Subcutaneous abdominal adipose tissue (tissue), 5 donors: ENCODE measurements at regions not wholly inside any gene's neighbourhood (a gene's known extent, or its start where the extent isn't known, plus 50 kb on each side); places are given as distances from the start of the nearest gene placed in this dataset.

Experiments used
- H3K27ac ChIP-seq: one replicate; pipeline ENCODE4 v1.7.0; 2013; ENCODE audit warnings: low read depth, mild to moderate bottlenecking, inconsistent platforms, low read length, moderate library complexity
- H3K27me3 ChIP-seq, 5 donors: one replicate each; pipeline ENCODE4 v1.7.0; 2013; ENCODE audit warnings: low read length in 5 of 5, inconsistent platforms in 1 of 5; ENCODE audit not compliant: control insufficient read depth in 5 of 5, insufficient read depth in 4 of 5
- H3K36me3 ChIP-seq, 5 donors: one replicate each; pipeline ENCODE4 v1.7.0; 2013; ENCODE audit warnings: low read length in 5 of 5; ENCODE audit not compliant: control insufficient read depth in 5 of 5, insufficient read depth in 5 of 5
- H3K4me1 ChIP-seq, 5 donors: one replicate each; pipeline ENCODE4 v1.7.0; 2013; ENCODE audit warnings: low read length in 5 of 5, mild to moderate bottlenecking in 3 of 5, moderate library complexity in 1 of 5; ENCODE audit not compliant: control insufficient read depth in 5 of 5, insufficient read depth in 5 of 5
- H3K4me3 ChIP-seq, 5 donors: one replicate each; pipeline ENCODE4 v1.7.0; 2013; ENCODE audit warnings: low read length in 5 of 5, low read depth in 1 of 5
- H3K9ac ChIP-seq, 5 donors: one replicate each; pipeline ENCODE4 v1.7.0; 2013; ENCODE audit warnings: low read length in 5 of 5, mild to moderate bottlenecking in 4 of 5, moderate library complexity in 3 of 5
- H3K9me3 ChIP-seq, 5 donors: one replicate each; pipeline ENCODE4 v1.7.0; 2013; ENCODE audit warnings: low read length in 5 of 5; ENCODE audit not compliant: control insufficient read depth in 5 of 5
- donor health status: healthy.
- donor health status: healthy.
- donor health status: healthy.
- donor health status: healthy.
- donor health status: healthy.

GRCh38 chr18:2425426-2426317 is 145.6 kb downstream of the METTL4 start:
- H3K27ac ChIP-seq, result no peak overlapping the region
- H3K27me3 ChIP-seq, result peaks cover 0 to 2% (median 0%) of the 10 kb centered on the region in 5 donors
- H3K4me3 ChIP-seq, result no peak overlapping the region
- H3K9me3 ChIP-seq, result peaks cover 3 to 11% (median 7%) of the 10 kb centered on the region in 5 donors
- H3K4me1 ChIP-seq, result no peaks in the 10 kb centered on the region
- H3K36me3 ChIP-seq, result no peaks in the 10 kb centered on the region
- no peak overlapping the region for H3K9ac ChIP-seq

- H3K27ac ChIP-seq, result no peak overlapping the region
- no peak overlapping the region for H3K9ac ChIP-seq
- no peak overlapping the region for H3K4me3 ChIP-seq
- peaks cover 3 to 11% (median 7%) of the 10 kb centered on the region in 5 donors for H3K9me3 ChIP-seq
- H3K36me3 ChIP-seq, result no peaks in the 10 kb centered on the region
- H3K27me3 ChIP-seq, result no peaks in the 10 kb centered on the region
- no peaks in the 10 kb centered on the region for H3K4me1 ChIP-seq
Measured at GRCh38 chr18:2430191-2430590, 141.1 kb downstream of the METTL4 start.

- peaks cover 3 to 11% (median 7%) of the 10 kb centered on the region in 5 donors for H3K9me3 ChIP-seq
- no peaks in the 10 kb centered on the region for H3K4me1 ChIP-seq
- H3K27ac ChIP-seq, result no peak overlapping the region
- H3K9ac ChIP-seq, result no peak overlapping the region
- H3K36me3 ChIP-seq, result no peaks in the 10 kb centered on the region
- no peak overlapping the region for H3K4me3 ChIP-seq
- no peaks in the 10 kb centered on the region for H3K27me3 ChIP-seq
Measured at GRCh38 chr18:2431806-2432205, 139.5 kb downstream of the METTL4 start.

- H3K4me1 ChIP-seq, result no peaks in the 10 kb centered on the region
- H3K9me3 ChIP-seq, result peaks cover 3 to 11% (median 7%) of the 10 kb centered on the region in 5 donors
- H3K36me3 ChIP-seq, result no peaks in the 10 kb centered on the region
- no peaks in the 10 kb centered on the region for H3K27me3 ChIP-seq
- no peak overlapping the region for H3K4me3 ChIP-seq
- H3K9ac ChIP-seq, result no peak overlapping the region
- no peak overlapping the region for H3K27ac ChIP-seq
Measured at GRCh38 chr18:2433366-2433765, 137.9 kb downstream of the METTL4 start.

- no peak overlapping the region for H3K27ac ChIP-seq
Measured at GRCh38 chr18:2441544-2441943, 129.8 kb downstream of the METTL4 start.

GRCh38 chr18:2442006-2442405 is 129.3 kb downstream of the METTL4 start:
- Histone ChIP-seq H3K27me3 (no peaks in the 10 kb centered on the region), H3K27ac (no peak overlapping the region)

More at GRCh38 chr18:2441544-2441943, 129.8 kb downstream of the METTL4 start:
- H3K9me3 ChIP-seq, result peaks cover 0 to 3% (median 0%) of the 10 kb centered on the region in 5 donors
- no peaks in the 10 kb centered on the region for H3K4me1 ChIP-seq
- no peak overlapping the region for H3K9ac ChIP-seq
- no peak overlapping the region for H3K4me3 ChIP-seq
- H3K27me3 ChIP-seq, result no peaks in the 10 kb centered on the region
- H3K36me3 ChIP-seq, result no peaks in the 10 kb centered on the region

GRCh38 chr18:2442726-2443275 is 128.5 kb downstream of the METTL4 start:
- no peak overlapping the region for H3K4me3 ChIP-seq

More at GRCh38 chr18:2442006-2442405, 129.3 kb downstream of the METTL4 start:
- peaks cover 0 to 3% (median 0%) of the 10 kb centered on the region in 5 donors for H3K9me3 ChIP-seq
- H3K9ac ChIP-seq, result no peak overlapping the region
- H3K4me3 ChIP-seq, result no peak overlapping the region
- H3K4me1 ChIP-seq, result no peaks in the 10 kb centered on the region
- H3K36me3 ChIP-seq, result no peaks in the 10 kb centered on the region

GRCh38 chr18:2444201-2444875 is 127.0 kb downstream of the METTL4 start:
- Histone ChIP-seq H3K27me3 (no peaks in the 10 kb centered on the region), H3K4me3 (no peak overlapping the region), H3K9me3 (peaks cover 0 to 3% (median 0%) of the 10 kb centered on the region in 5 donors), H3K9ac (no peak overlapping the region), H3K4me1 (no peaks in the 10 kb centered on the region), H3K27ac (no peak overlapping the region), H3K36me3 (no peaks in the 10 kb centered on the region)

More at GRCh38 chr18:2442726-2443275, 128.5 kb downstream of the METTL4 start:
- no peaks in the 10 kb centered on the region for H3K36me3 ChIP-seq
- H3K9me3 ChIP-seq, result peaks cover 0 to 3% (median 0%) of the 10 kb centered on the region in 5 donors
- H3K4me1 ChIP-seq, result no peaks in the 10 kb centered on the region
- no peak overlapping the region for H3K27ac ChIP-seq
- no peaks in the 10 kb centered on the region for H3K27me3 ChIP-seq
- no peak overlapping the region for H3K9ac ChIP-seq

GRCh38 chr18:2448565-2449151 is 122.6 kb downstream of the METTL4 start:
- Histone ChIP-seq H3K9me3 (no peaks in the 10 kb centered on the region), H3K36me3 (no peaks in the 10 kb centered on the region), H3K4me3 (no peak overlapping the region), H3K27ac (no peak overlapping the region), H3K4me1 (no peaks in the 10 kb centered on the region), H3K27me3 (no peaks in the 10 kb centered on the region), H3K9ac (no peak overlapping the region)
